PC-3 (cell line): ENCODE measurements at regions not wholly inside any gene's neighbourhood (a gene's known extent, or its start where the extent isn't known, plus 50 kb on each side); places are given as distances from the start of the nearest gene placed in this dataset.

ENCODE experiments used
- CTCF ChIP-seq: fragments of 300-600 bp; sonication (generic); conservative IDR thresholded peaks from 2 replicates; pipeline ENCODE4 v1.5.1; 2017; ENCODE audit warnings: antibody characterized with exemption, low read depth, mild to moderate bottlenecking, low read length
- EZH2phosphoT487 ChIP-seq: fragments of 300-600 bp; sonication (generic); IDR thresholded peaks from 2 replicates; pipeline ENCODE4 v1.6.1; 2018; ENCODE audit warnings: mild to moderate bottlenecking, antibody characterized with exemption, low read length, borderline replicate concordance

GRCh38 chr16:86953631-86954391 is 363.4 kb downstream of the C16orf95 start:
- TF ChIP-seq CTCF: no peak
- no peak for TF ChIP-seq EZH2phosphoT487
